Effector CD8-positive, alpha-beta T cell (primary cell): ENCODE measurements at regions not wholly inside any gene's neighbourhood (a gene's known extent, or its start where the extent isn't known, plus 50 kb on each side); places are given as distances from the start of the nearest gene placed in this dataset.

Experiments
- DNase-seq: peaks from one replicate; lab custom pipeline; 2025; lab: John Stamatoyannopoulos, UW

DNA sequence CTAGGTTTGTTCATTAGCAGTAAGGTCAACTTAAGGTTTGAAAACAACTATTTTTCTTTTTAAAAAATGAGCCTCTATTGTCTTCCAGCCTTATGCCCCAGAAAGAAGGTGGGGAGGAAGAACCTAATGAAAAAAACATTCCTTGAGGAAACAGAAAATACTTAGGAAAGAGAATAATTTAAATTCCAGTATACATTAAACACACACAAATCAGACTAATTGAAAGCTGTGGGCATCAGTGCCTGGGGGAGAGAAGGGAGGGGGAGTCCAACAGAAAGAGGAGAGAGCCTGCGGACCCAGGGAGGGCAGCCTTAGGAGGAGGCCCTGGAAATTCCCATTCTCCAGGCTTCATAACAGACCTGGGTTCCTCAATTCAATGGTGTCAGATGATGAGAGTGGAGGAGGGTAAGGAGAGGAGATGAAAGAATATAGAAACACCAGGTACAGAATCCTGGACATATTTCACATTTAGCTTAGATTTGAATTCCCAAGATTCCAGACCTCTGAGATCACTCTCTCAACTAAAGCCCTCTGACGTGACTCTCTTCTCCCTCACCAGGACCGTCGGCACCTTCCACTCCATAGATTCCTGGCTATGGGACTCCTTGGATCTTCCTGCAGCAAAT is 320.5 kb upstream of the UMPS start:
- DNase-seq = no peak

DNA sequence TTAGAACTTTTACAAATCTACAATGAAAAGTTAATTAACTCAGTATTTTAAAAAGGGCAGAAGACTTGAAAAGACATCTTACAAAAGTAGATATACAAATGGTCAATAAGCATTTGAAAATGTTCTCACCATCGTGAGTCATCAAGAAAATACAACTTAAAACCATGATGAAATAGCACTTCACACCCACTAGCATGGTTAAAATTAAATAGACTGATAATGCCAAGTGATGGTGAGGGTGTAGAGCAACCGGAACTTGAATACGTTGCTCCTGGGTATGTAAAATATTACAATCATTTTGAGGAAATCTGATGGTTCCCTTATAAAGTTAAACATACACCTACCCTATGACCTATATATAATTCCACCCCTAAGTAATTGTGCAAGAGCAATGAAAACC is 319.8 kb upstream of the UMPS start:
- no peak for DNase-seq

DNA sequence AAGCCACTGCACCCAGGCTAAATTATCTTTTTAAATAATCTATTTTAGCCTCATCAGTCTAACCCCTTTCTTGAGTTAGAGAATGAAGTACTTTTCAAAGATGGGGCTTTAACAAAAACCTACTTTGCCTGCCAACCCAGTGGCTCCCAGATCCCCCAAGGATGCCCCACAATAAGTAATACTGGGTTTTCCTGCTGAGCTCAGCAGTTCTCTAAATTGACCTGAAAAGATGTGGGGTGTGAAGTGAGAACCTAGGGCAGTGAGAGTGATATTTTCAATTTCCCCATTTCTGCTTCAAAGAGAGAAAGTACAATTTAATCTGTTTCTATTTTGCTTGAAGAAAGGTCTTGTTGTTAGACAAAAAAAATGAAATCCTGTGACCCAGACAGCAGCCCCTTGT is 318.5 kb upstream of the UMPS start:
- DNase-seq = no peak

GRCh38 chr3:124412644-124413043 is 317.6 kb upstream of the UMPS start:
- no peak for DNase-seq

DNA sequence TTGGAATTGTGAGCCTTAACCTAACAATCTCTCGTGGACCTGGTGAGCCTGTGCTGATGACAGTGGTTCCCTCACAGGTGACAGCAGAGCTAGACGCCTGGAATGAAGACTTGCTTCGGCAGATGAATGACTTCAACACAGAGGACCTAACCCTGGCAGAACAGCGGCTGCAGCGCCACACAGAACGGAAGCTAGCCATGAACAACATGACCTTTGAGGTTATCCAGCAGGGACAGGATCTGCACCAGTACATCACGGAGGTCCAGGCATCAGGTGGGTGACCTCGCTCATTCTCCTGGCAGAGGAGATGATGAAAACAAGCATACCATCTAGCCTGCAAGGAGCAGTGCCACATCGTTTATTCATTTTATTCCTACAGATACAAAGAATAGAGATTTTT is 316.9 kb upstream of the UMPS start:
- DNase-seq = no peak

DNA sequence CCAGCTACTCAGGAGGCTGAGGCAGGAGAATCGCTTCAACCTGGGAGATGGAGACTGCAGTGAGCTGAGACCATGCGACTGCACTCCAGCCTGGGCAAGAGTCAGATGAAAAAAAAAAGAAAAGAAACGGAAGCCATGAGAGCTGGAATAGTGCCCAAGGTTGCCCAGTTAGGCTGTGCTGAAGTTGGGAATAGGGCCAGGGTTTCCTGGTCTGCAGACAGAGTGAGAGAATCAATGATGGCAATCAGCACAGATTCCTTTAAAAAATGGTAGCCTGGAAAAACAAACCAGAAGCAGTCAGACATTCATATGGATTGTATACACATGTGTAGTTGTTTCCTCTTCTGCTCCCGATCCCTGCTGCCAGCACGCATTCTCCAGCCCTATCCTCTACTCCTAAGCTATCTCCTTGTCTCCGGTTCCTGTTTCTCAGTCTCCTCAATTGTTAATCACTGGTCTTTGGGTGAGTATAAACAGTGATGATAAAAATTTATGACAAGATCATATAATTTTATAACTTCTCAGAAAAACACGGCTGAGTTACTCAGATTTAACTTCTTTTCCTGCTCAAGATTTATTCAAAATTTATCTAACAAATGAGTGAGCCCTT is 316.2 kb upstream of the UMPS start:
- DNase-seq = no peak

DNA sequence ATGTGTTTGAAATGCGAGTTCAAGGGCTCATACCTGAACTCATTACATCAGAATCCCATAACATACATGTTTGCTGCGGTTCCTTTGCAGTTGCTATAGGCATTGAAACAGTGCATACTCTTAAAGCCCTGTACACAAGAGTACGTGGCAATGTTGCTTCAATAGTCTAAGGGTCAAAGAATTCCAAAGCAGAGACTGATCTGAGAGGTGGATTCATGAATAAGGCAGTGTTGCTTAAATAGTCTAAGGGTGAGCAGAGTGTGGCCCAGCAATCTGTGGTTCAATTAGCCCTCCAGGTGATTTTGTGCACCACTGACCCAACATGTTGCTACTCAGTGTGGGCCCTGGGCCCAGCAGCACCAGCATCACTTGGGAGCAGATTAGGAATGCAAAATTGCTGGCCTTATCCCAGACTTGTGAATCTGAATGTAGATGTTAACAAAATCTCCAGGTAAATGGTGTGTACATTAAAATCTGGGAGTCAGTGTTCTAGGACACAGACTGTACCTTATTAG is 314.7 kb upstream of the UMPS start:
- no peak for DNase-seq

DNA sequence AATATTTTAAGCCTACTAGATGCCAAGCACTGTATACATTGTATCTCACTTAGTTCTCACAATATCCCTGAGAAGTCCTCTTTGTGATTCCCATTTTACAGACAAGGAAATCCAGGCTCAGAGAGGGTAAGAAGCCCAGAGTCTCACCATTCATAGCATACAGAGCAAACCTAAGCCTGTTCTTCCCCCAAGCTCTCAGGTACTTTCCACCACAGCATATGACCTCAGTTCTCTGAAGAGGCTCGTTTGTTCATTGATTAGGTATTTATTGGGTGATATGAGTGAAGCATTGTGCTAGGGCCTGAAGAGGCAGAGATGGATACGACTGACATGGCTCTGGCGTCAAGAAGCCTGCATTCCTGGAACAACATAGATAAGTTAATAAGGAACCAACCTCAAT is 310.9 kb upstream of the UMPS start:
- no peak for DNase-seq

GRCh38 chr3:124420392-124420791 is 309.9 kb upstream of the UMPS start:
- DNase-seq = no peak

- DNase-seq = no peak
Measured at GRCh38 chr3:124422805-124423204, 307.4 kb upstream of the UMPS start.

DNA sequence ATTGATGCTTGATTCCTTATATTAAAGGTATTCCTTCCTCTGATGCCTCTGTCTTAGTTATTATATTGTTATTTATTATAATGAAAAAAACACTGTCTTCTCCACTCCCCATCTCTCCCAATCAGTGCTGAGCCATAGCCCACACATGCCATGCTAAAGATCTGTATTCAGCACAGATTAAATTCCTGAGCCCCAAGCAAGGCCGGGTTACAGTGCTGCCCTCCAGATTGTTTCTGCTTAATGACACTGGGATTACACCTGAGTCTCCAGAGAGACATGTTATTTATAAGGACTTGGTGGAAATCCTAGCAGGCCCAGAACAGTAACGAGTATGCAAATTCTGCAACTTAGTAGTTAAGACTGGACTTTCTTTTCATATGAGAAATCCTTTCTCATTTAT is 305.9 kb upstream of the UMPS start:
- no peak for DNase-seq

DNA sequence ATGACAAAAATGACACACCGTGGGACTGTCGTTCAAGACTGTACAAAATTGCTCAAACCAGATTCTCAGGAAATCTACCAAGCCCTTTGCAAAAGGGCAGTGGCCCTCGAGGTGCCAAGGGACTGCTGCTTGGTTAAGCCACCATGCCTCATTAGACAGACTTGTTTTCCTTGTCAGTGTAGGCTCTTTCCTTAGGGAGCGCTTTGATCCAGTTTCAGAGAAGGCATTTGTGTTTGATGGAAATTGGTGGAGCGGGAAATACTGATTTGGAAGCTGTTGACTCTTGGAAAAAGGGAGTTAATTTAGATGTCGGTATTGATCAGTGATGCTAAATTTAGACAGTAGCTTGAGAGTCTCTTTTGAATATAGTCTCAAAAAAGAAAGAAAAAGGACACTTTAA is 304.3 kb upstream of the UMPS start:
- DNase-seq = no peak

DNA sequence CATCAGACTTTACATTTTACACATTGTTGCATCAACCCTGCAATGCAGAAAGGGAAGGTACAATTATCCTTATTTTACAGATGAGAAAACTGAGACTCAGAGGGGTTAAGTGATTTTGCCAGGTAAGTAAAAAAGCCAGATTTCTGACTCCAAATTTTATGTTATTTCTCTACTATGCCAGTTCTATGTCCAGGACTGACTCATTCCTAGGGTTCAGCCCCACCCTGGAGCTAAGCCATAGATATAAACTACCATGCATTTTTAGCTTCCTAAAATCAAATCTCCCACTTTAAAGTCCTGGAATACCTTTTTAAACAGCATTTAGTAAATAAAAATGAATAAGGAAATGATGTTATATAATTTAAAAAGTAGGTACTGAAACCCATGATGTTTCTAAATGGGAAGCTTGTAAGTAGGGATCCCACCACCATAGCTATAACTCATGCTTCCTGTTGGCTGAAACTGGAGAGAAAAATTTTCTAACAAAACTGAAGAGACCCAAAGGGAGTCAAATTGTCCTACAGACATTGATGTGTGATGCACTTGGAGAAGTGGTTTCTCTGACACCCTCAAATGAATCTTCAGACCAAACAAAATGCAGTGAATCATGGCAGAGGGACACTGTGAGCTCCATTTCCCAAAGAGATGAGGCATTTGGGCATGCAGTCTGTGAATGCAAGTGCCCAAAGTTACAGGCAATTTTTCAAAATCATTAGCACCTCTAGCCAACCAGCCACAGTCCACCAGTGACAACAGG is 301.7 kb upstream of the UMPS start:
- DNase-seq = no peak

- DNase-seq = no peak
Measured at GRCh38 chr3:124429129-124429815, 301.0 kb upstream of the UMPS start.

DNA sequence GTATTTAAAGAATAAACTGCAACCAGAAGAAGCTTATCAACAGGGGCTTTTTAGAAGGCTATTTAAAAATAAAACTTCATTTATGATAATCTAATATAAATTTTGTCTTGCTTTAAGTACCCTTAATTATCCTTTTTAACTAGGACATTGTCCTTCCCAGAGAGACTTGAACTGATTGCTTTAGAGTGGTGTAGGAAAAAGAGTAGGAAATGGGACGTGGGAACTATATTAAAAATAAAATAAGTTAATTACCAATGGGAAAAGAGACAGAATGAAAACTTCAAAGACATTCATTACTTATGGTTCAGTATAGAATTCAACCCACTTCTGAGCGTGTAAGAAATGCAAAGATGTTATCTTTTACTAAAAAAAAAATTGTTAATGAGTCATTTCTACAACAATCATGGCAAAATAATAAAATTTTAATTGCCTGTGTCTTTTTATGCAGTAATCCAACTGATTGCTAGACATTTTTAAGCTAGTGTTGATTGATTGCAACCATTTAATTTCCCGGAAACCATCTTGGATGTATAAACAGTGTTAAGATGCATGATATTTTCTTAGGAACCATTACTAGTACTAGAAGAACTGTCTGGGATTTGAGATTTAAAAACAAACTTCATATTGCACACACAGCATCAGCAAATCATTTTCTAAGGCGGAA is 298.8 kb upstream of the UMPS start:
- DNase-seq = no peak

- no peak for DNase-seq
Measured at GRCh38 chr3:124434176-124434575, 296.1 kb upstream of the UMPS start.

DNA sequence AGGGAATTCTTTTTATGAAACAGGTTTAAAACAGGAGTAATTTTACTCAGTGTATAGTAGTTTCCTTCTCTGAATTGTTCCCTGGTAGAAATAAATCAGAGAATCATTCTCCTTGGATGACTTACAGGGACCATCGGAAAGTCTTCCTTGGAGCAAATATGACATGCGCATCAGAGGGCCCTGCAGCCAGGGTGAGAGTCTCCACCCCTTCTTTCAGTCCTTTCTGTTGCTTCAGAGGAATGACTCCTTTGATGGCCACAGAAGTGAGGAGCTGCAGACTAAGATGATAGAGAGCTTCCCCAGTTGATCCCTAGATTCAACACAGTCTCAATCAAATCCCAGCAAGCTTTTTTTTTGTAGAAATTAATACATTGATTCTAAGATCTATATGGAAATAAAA is 294.8 kb upstream of the UMPS start:
- DNase-seq = no peak

GRCh38 chr3:124438813-124439212 is 291.4 kb upstream of the UMPS start:
- DNase-seq = no peak

DNA sequence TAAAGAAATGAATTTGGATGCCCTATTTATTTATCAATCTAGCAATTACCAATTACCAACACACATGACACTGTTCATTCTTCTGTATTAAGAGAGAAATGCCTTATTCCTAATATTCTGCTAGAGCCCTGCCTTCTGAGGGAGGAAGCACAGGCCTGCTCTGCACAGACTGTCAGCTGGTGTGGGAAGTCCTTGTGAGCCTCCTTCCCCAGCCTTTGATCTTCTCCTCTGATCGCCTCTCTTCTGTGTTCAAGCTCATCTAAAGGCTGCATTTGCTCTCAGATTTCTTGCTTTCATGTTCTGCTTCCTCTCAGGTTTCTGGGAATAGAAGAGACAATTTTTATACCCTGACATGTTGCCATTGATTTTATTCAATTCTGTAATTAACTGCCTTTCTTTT is 290.6 kb upstream of the UMPS start:
- DNase-seq = no peak

DNA sequence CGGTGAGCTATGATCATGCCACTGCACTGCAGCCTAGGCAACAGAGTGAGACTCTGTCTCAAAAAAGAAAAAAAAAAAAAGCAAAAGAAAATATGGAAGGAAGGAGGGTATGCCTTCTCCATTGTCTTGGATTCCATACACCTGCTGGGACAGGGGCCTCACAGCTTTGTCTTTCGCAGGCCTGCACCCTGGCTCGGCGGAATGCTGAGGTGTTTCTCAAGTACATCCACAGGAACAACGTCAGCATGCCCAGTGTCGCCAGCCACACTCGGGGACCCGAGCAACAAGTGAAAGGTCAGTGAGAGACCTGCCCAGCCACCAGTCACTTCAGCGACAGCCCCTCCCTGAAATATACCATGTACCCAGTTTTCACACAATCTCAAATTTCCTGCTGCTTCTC is 288.5 kb upstream of the UMPS start:
- DNase-seq = no peak

- no peak for DNase-seq
Measured at GRCh38 chr3:124442463-124442862, 287.8 kb upstream of the UMPS start.

DNA sequence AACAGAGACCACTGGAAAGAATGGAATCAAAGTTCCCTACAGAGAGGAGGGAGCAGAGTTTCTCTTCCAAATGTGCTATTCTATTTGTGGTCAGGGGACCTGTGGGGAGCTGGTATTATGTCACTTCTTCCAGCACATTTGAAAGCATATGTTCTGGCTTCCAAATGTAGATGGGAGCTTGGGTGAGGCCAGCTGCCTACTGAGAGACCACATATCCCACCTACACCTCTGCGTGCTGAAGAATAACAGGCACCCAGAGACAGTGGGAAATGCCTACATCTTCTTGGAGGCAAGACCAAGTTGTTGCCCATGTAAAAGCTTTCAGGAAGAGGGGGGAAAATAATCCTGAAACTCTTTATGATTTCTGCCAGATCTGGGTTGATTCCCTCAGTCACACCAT is 286.8 kb upstream of the UMPS start:
- DNase-seq = no peak
